Lower leg skin (tissue), 3 donors: ENCODE measurements at regions not wholly inside any gene's neighbourhood (a gene's known extent, or its start where the extent isn't known, plus 50 kb on each side); places are given as distances from the start of the nearest gene placed in this dataset.

Experiments used
- POLR2A ChIP-seq, 2 donors: fragments of 450-650 bp; IDR thresholded peaks; one replicate each; pipeline ENCODE4 v1.6.1; 2016 to 2017; ENCODE audit warnings: antibody characterized with exemption in 2 of 2, mild to moderate bottlenecking in 1 of 2, moderate library complexity in 1 of 2
- TF ChIP-seq, protein P1 (sequence below), 3 donors: fragments of 450-650 bp; IDR thresholded peaks; one replicate each; pipeline ENCODE4 v1.5.1; 2016; ENCODE audit warnings: antibody characterized with exemption in 3 of 3, mild to moderate bottlenecking in 3 of 3, moderate library complexity in 2 of 3

GRCh38 chr3:72058493-72059081 is 273.6 kb upstream of the PROK2 start:
- TF ChIP-seq, protein P1, sequence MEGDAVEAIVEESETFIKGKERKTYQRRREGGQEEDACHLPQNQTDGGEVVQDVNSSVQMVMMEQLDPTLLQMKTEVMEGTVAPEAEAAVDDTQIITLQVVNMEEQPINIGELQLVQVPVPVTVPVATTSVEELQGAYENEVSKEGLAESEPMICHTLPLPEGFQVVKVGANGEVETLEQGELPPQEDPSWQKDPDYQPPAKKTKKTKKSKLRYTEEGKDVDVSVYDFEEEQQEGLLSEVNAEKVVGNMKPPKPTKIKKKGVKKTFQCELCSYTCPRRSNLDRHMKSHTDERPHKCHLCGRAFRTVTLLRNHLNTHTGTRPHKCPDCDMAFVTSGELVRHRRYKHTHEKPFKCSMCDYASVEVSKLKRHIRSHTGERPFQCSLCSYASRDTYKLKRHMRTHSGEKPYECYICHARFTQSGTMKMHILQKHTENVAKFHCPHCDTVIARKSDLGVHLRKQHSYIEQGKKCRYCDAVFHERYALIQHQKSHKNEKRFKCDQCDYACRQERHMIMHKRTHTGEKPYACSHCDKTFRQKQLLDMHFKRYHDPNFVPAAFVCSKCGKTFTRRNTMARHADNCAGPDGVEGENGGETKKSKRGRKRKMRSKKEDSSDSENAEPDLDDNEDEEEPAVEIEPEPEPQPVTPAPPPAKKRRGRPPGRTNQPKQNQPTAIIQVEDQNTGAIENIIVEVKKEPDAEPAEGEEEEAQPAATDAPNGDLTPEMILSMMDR (IDR thresholded peaks at IDR 0.05) = no peak
- no peak for TF ChIP-seq POLR2A (IDR thresholded peaks at IDR 0.05)
